ENCODE measurements at regions not wholly inside any gene's neighbourhood (a gene's known extent, or its start where the extent isn't known, plus 50 kb on each side); places are given as distances from the start of the nearest gene placed in this dataset.

DNA sequence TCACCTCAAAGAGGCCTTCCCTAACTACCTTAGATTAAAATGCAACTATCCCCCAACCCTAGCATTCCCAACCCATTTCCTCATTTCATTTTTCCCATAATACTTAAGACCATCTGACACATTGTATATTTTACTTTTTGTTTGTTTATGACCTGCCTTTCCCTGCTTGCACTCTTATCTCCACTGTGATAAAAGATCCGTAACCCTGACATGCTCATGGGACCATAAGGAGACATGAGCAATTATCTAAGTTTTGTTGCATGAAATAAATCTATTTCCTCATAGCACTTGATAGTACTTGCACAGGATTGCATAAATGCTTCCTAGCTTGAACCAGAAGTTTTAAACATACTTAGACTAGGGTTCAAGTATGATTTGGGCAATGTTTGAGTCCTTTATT, 323.7 kb downstream of the NPR3 start:
- H3K27ac ChIP-seq (ENCODE audit: control insufficient read depth, insufficient read depth, low read length): no peak overlapping the region
- H3K9ac ChIP-seq (ENCODE audit: control insufficient read depth, extremely low read depth, insufficient read depth, low read length): no peak overlapping the region
- dilution Hi-C loops (cut with MboI; ENCODE audit: extremely low pct_ligation_motif_present, low sequenced_read_pairs): no loop called here
- H3K27me3 ChIP-seq (ENCODE audit: control insufficient read depth, extremely low read depth, insufficient read depth, low read length): no peaks in the 10 kb centered on the region
- no peak overlapping the region for H2AFZ ChIP-seq (ENCODE audit: control insufficient read depth, low read length)
- no peak overlapping the region for H3K4me2 ChIP-seq (ENCODE audit: control insufficient read depth, extremely low read depth, insufficient read depth, low read depth, low read length)
- TF ChIP-seq EZH2 (IDR thresholded peaks at IDR 0.05; ENCODE audit: low read length): no peak
- TF ChIP-seq, protein P1, sequence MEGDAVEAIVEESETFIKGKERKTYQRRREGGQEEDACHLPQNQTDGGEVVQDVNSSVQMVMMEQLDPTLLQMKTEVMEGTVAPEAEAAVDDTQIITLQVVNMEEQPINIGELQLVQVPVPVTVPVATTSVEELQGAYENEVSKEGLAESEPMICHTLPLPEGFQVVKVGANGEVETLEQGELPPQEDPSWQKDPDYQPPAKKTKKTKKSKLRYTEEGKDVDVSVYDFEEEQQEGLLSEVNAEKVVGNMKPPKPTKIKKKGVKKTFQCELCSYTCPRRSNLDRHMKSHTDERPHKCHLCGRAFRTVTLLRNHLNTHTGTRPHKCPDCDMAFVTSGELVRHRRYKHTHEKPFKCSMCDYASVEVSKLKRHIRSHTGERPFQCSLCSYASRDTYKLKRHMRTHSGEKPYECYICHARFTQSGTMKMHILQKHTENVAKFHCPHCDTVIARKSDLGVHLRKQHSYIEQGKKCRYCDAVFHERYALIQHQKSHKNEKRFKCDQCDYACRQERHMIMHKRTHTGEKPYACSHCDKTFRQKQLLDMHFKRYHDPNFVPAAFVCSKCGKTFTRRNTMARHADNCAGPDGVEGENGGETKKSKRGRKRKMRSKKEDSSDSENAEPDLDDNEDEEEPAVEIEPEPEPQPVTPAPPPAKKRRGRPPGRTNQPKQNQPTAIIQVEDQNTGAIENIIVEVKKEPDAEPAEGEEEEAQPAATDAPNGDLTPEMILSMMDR (optimal IDR thresholded peaks at IDR 0.05 in 1 of 3, IDR thresholded peaks at IDR 0.05 in 1 of 3, conservative IDR thresholded peaks at IDR 0.05 in 1 of 3; ENCODE audit: extremely low read depth in 1 of 3, insufficient read depth in 2 of 3, low read length in 3 of 3): no peak
- H3K36me3 ChIP-seq (ENCODE audit: control insufficient read depth in 2 of 2, extremely low read depth in 1 of 2, insufficient read depth in 2 of 2, low read length in 2 of 2): no peaks in the 10 kb centered on the region
- no peaks in the 10 kb centered on the region for H4K20me1 ChIP-seq (ENCODE audit: control insufficient read depth, extremely low read depth, insufficient read depth, low read length)
- H3K79me2 ChIP-seq (ENCODE audit: control insufficient read depth, insufficient read depth, low read length): no peaks in the 10 kb centered on the region
- H3K4me1 ChIP-seq (ENCODE audit: control insufficient read depth, extremely low read depth, insufficient read depth, low read length): no peaks in the 10 kb centered on the region
- H3K9me1 ChIP-seq (ENCODE audit: control insufficient read depth, extremely low read depth, insufficient read depth, low read length): no peaks in the 10 kb centered on the region
- no peak overlapping the region for H3K4me3 ChIP-seq (ENCODE audit: control insufficient read depth in 2 of 3, extremely low read depth in 1 of 3, insufficient read depth in 2 of 3, low read depth in 1 of 3, low read length in 3 of 3)
- no peaks in the 10 kb centered on the region for H3K9me3 ChIP-seq (ENCODE audit: control insufficient read depth, low read depth, low read length)
- FAIRE-seq (no peak), DNase-seq (ENCODE audit: low read depth, low spot score) (no peak)

DNA sequence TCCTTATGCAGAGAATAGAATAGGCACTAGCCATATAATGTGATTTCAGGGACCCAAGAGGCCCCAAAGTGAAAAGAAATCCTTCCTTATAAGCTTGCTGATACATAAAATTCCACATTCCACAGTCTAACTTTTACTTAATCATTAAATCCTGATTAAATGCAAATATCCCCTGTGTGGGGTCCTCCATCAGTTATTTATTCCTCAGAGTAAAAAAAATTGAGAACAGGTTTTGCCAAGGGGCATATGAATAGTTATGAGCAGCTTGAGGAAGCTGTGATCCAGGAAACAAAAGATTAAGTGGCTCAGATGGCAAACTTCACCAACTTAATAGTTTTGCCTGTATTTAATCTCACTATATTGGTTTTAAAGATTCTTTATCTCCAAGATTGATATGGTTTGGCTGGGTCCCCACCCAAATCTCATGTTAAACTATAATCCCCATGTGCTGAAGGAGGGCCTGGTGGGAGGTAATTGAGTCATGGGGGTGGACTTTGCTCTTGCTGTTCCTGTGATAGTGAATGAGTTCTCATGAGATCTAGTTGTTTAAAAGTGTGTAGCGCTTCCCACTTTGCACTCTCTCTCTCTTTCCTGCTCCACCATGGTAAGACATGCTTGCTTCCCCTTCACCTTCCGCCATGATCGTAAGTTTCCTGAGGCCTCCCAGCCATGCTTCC, 324.9 kb downstream of the NPR3 start:
- dilution Hi-C loops (cut with MboI; ENCODE audit: extremely low pct_ligation_motif_present, low sequenced_read_pairs): no loop called here
- Histone ChIP-seq H3K36me3 (ENCODE audit: control insufficient read depth in 2 of 2, extremely low read depth in 1 of 2, insufficient read depth in 2 of 2, low read length in 2 of 2) (no peaks in the 10 kb centered on the region), H3K4me3 (ENCODE audit: control insufficient read depth in 2 of 3, extremely low read depth in 1 of 3, insufficient read depth in 2 of 3, low read depth in 1 of 3, low read length in 3 of 3) (no peak overlapping the region), H3K27me3 (ENCODE audit: control insufficient read depth, extremely low read depth, insufficient read depth, low read length) (no peaks in the 10 kb centered on the region), H3K9ac (ENCODE audit: control insufficient read depth, extremely low read depth, insufficient read depth, low read length) (no peak overlapping the region), H4K20me1 (ENCODE audit: control insufficient read depth, extremely low read depth, insufficient read depth, low read length) (no peaks in the 10 kb centered on the region), H3K27ac (ENCODE audit: control insufficient read depth, insufficient read depth, low read length) (no peak overlapping the region), H2AFZ (ENCODE audit: control insufficient read depth, low read length) (no peak overlapping the region), H3K9me1 (ENCODE audit: control insufficient read depth, extremely low read depth, insufficient read depth, low read length) (no peaks in the 10 kb centered on the region), H3K79me2 (ENCODE audit: control insufficient read depth, insufficient read depth, low read length) (no peaks in the 10 kb centered on the region), H3K4me2 (ENCODE audit: control insufficient read depth, extremely low read depth, insufficient read depth, low read depth, low read length) (no peak overlapping the region), H3K4me1 (ENCODE audit: control insufficient read depth, extremely low read depth, insufficient read depth, low read length) (no peaks in the 10 kb centered on the region), H3K9me3 (ENCODE audit: control insufficient read depth, low read depth, low read length) (peaks cover 4% of the 10 kb centered on the region)
- DNase-seq (ENCODE audit: low read depth, low spot score) (no peak), FAIRE-seq (no peak)
- TF ChIP-seq, protein P1 (optimal IDR thresholded peaks at IDR 0.05 in 1 of 3, IDR thresholded peaks at IDR 0.05 in 1 of 3, conservative IDR thresholded peaks at IDR 0.05 in 1 of 3; ENCODE audit: extremely low read depth in 1 of 3, insufficient read depth in 2 of 3, low read length in 3 of 3): no peak
- no peak for TF ChIP-seq EZH2 (IDR thresholded peaks at IDR 0.05; ENCODE audit: low read length)
